Suppressor macrophage treated with lipopolysaccharide for 4 hours (primary cell): ENCODE measurements at regions not wholly inside any gene's neighbourhood (a gene's known extent, or its start where the extent isn't known, plus 50 kb on each side); places are given as distances from the start of the nearest gene placed in this dataset.

Source experiments
- DNase-seq: peaks from one replicate; pipeline ENCODE4 v3.0.0-alpha.2; 2020

- DNase-seq: no peak
These were observed 58.2 kb upstream of the NAA20 start for GRCh38 chr20:19958928-19959327.

- DNase-seq: no peak
These were observed 56.4 kb upstream of the NAA20 start for GRCh38 chr20:19960745-19961144.

GRCh38 chr20:19961293-19961692 lies 55.9 kb upstream of the NAA20 start:
- no peak for DNase-seq

DNA sequence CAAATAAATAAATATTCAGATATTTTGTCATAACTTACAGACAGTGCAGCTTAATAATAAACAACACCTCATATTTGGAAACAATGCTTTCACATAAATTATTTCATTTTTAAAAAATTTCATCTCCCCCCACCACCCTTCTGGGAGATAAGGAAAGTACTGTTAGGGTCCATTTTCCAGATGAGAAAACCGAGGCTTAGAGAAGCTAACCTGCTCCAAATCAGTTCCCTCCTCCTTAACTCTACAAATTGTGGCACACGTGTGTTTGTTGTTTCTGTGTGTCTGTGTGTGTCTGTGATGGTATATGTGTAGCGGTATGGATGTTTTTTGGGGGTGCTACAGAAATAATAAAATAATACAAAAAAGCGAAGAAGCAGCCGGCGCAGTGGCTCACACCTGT lies 54.2 kb upstream of the NAA20 start:
- no peak for DNase-seq

GRCh38 chr20:19964289-19965265 lies 52.6 kb upstream of the NAA20 start:
- peak; percentile 56 for DNase-seq

GRCh38 chr20:19966840-19967239 lies 50.3 kb upstream of the NAA20 start:
- DNase-seq: no peak
